GM23338 (cell line): ENCODE measurements at regions not wholly inside any gene's neighbourhood (a gene's known extent, or its start where the extent isn't known, plus 50 kb on each side); places are given as distances from the start of the nearest gene placed in this dataset.

Source experiments
- ATAC-seq: fragments of 200-7000 bp; cut with Tn5 transposase; 3 replicates; pipeline ENCODE4 v1.9.1; 2020
- DNase-seq: peaks from one replicate; pipeline ENCODE4 v3.0.0-alpha.2; 2015; ENCODE audit warnings: low spot score
- H2AFZ ChIP-seq: fragments of 200-600 bp; sonication (generic); 2 replicates; pipeline ENCODE4 v1.8.0; 2016; ENCODE audit warnings: antibody characterized with exemption, mild to moderate bottlenecking, moderate library complexity
- H3F3A ChIP-seq: fragments of 200-600 bp; sonication (generic); replicated peaks from 2 replicates; pipeline ENCODE4 v1.8.0; 2017; ENCODE audit warnings: antibody characterized with exemption, mixed run types, low read depth
- H3K27ac ChIP-seq: fragments of 200-600 bp; sonication (generic); 2 replicates; pipeline ENCODE4 v1.6.1; 2016; ENCODE audit warnings: low read depth
- H3K27me3 ChIP-seq: fragments of 200-600 bp; sonication (generic); 2 replicates; pipeline ENCODE4 v1.8.0; 2016; ENCODE audit warnings: mild to moderate bottlenecking, mixed run types, moderate library complexity; ENCODE audit not compliant: insufficient read depth
- H3K36me3 ChIP-seq: fragments of 200-600 bp; sonication (generic); 2 replicates; pipeline ENCODE4 v1.8.0; 2016; ENCODE audit warnings: mild to moderate bottlenecking; ENCODE audit not compliant: insufficient read depth
- H3K4me1 ChIP-seq: fragments of 200-600 bp; sonication (generic); 2 replicates; pipeline ENCODE4 v1.8.0; 2016; ENCODE audit warnings: mild to moderate bottlenecking, moderate library complexity; ENCODE audit not compliant: insufficient read depth
- H3K4me2 ChIP-seq: fragments of 200-600 bp; sonication (generic); 2 replicates; pipeline ENCODE4 v1.7.1; 2017; ENCODE audit warnings: mixed run types
- H3K4me3 ChIP-seq: fragments of 200-600 bp; sonication (generic); 2 replicates; pipeline ENCODE4 v1.6.1; 2016; ENCODE audit warnings: mixed run types
- H3K79me2 ChIP-seq: fragments of 200-600 bp; sonication (generic); replicated peaks from 2 replicates; pipeline ENCODE4 v1.8.0; 2017; ENCODE audit warnings: mild to moderate bottlenecking; ENCODE audit not compliant: insufficient read depth
- H3K9me2 ChIP-seq: fragments of 200-600 bp; sonication (generic); 2 replicates; pipeline ENCODE4 v1.8.0; 2017; ENCODE audit not compliant: insufficient read depth
- H4K20me1 ChIP-seq: fragments of 200-600 bp; sonication (generic); replicated peaks from 2 replicates; pipeline ENCODE4 v1.8.0; 2017; ENCODE audit warnings: mild to moderate bottlenecking; ENCODE audit not compliant: insufficient read depth
- H3K27ac Mint-ChIP-seq: 2 replicates; pipeline ENCODE4 v1.8.0; 2020; ENCODE audit warnings: inconsistent platforms, mild to moderate bottlenecking, moderate library complexity, mixed read lengths
- H3K27me3 Mint-ChIP-seq: 3 replicates; pipeline ENCODE4 v1.8.0; 2022; ENCODE audit warnings: low read depth, mild to moderate bottlenecking, moderate library complexity, mixed read lengths, inconsistent platforms; ENCODE audit not compliant: insufficient read depth, poor library complexity
- H3K36me3 Mint-ChIP-seq: 3 replicates; pipeline ENCODE4 v1.8.0; 2021; ENCODE audit warnings: low read depth, mild to moderate bottlenecking, inconsistent platforms, moderate library complexity, mixed read lengths
- H3K4me1 Mint-ChIP-seq: 3 replicates; pipeline ENCODE4 v1.8.0; 2020; ENCODE audit warnings: mild to moderate bottlenecking, inconsistent platforms, mixed read lengths
- H3K4me3 Mint-ChIP-seq: 3 replicates; pipeline ENCODE4 v1.8.0; 2021; ENCODE audit warnings: moderate library complexity, mild to moderate bottlenecking, inconsistent platforms, mixed read lengths
- H3K9me3 Mint-ChIP-seq: 3 replicates; pipeline ENCODE4 v1.8.0; 2020; ENCODE audit warnings: moderate library complexity, mild to moderate bottlenecking, inconsistent platforms, mixed read lengths
- CREB1 ChIP-seq: fragments of 250-450 bp; sonication (Bioruptor Pico); IDR thresholded peaks from 2 replicates; pipeline ENCODE4 v1.5.0; 2020; ENCODE audit warnings: low read depth, mild to moderate bottlenecking, moderate library complexity
- CTCF ChIP-seq, 2 experiments: fragments of 200-600 bp in 1 of 2; sonication (generic) in 1 of 2; conservative IDR thresholded peaks; 2 replicates each; pipeline versions ENCODE4 v1.5.1 to v1.6.1; 2016 to 2017; ENCODE audit warnings: antibody characterized with exemption in 2 of 2, low read depth in 2 of 2, mild to moderate bottlenecking in 2 of 2, moderate library complexity in 1 of 2
- ETS1 ChIP-seq: IDR thresholded peaks from 2 replicates; pipeline ENCODE4 v1.6.1; 2016; ENCODE audit warnings: antibody characterized with exemption
- EZH2phosphoT487 ChIP-seq: fragments of 200-600 bp; sonication (generic); IDR thresholded peaks from one replicate; pipeline ENCODE4 v1.8.1; 2018; ENCODE audit warnings: antibody characterized with exemption; ENCODE audit not compliant: unreplicated experiment
- NANOG ChIP-seq: IDR thresholded peaks from 2 replicates; pipeline ENCODE4 v1.6.1; 2016; ENCODE audit warnings: antibody characterized with exemption, borderline replicate concordance
- POLR2AphosphoS5 ChIP-seq: IDR thresholded peaks from 2 replicates; pipeline ENCODE4 v1.6.1; 2016; ENCODE audit warnings: antibody characterized with exemption, low read depth
- REST ChIP-seq: IDR thresholded peaks from one replicate; pipeline ENCODE4 v1.6.1; 2018; ENCODE audit warnings: antibody characterized with exemption; ENCODE audit not compliant: unreplicated experiment
- ZNF114 ChIP-seq: fragments of 250-450 bp; sonication (Bioruptor Pico); IDR thresholded peaks from 2 replicates; pipeline ENCODE4 v1.5.0; 2020; ENCODE audit warnings: mild to moderate bottlenecking, moderate library complexity
- ZNF331 ChIP-seq: fragments of 250-450 bp; sonication (Bioruptor Pico); IDR thresholded peaks from 2 replicates; pipeline ENCODE4 v1.5.0; 2020; ENCODE audit warnings: low read depth, mild to moderate bottlenecking, moderate library complexity
- ZNF462 ChIP-seq: fragments of 250-450 bp; sonication (Bioruptor Pico); IDR thresholded peaks from 2 replicates; pipeline ENCODE4 v1.5.0; 2020; ENCODE audit warnings: mild to moderate bottlenecking, moderate library complexity

- no peak for TF ChIP-seq EZH2phosphoT487
Observed at GRCh38 chr1:30385246-30385995, 338.0 kb downstream of the MATN1 start (continued).

- ATAC-seq = no peak
- Histone ChIP-seq H3K4me3 (no peak overlapping the region), H3K79me2 (no peaks in the 10 kb centered on the region), H3K36me3 (no peaks in the 10 kb centered on the region), H4K20me1 (no peaks in the 10 kb centered on the region), H3K9me2 (no peaks in the 10 kb centered on the region), H3K4me1 (no peaks in the 10 kb centered on the region), H3K27ac (no peak overlapping the region), H3K27me3 (no peaks in the 10 kb centered on the region), H2AFZ (no peak overlapping the region), H3F3A (no peaks in the 10 kb centered on the region), H3K4me2 (no peak overlapping the region)
- H3K27me3 Mint-ChIP-seq = peaks cover 14% of the 10 kb centered on the region
- no peaks in the 10 kb centered on the region for H3K36me3 Mint-ChIP-seq
- H3K4me3 Mint-ChIP-seq = no peak overlapping the region
- H3K4me1 Mint-ChIP-seq = peaks cover 3% of the 10 kb centered on the region; the same call in 2 of the 3 replicates
- DNase-seq = no peak
- H3K9me3 Mint-ChIP-seq = no peaks in the 10 kb centered on the region
- H3K27ac Mint-ChIP-seq = no peak overlapping the region
- TF ChIP-seq ZNF462 (CRISPR knock-in tag) = no peak
- TF ChIP-seq ZNF331 (CRISPR knock-in tag) = no peak
- TF ChIP-seq NANOG = no peak
- TF ChIP-seq POLR2AphosphoS5 = no peak
- TF ChIP-seq CREB1 = no peak
- no peak for TF ChIP-seq CTCF (conservative IDR thresholded peaks at IDR 0.05; ENCODE audit: low read depth in 2 of 2)
- no peak for TF ChIP-seq REST
- no peak for TF ChIP-seq ZNF114 (CRISPR knock-in tag)
- no peak for TF ChIP-seq ETS1
Observed at GRCh38 chr1:30384286-30385245, 338.8 kb downstream of the MATN1 start.
